Thyroid gland (tissue), 4 donors: ENCODE measurements at regions not wholly inside any gene's neighbourhood (a gene's known extent, or its start where the extent isn't known, plus 50 kb on each side); places are given as distances from the start of the nearest gene placed in this dataset.
"Not testable (repeated sequence)": the region's sequence is repeated elsewhere in the genome, so short reads cannot be mapped to it uniquely, and the experiment has no call there.

Experiments used
- DNase-seq, 2 donors: peaks; one replicate each; pipeline ENCODE4 v3.0.0-alpha.2; 2019
- H3K27ac ChIP-seq, 3 donors: fragments of 200-600 bp; sonication (generic); 1 replicate in 2 of 3; 2 replicates in 1 of 3; pipeline ENCODE4 v1.5.1; 2016 to 2019; ENCODE audit warnings: mild to moderate bottlenecking in 1 of 3, moderate library complexity in 1 of 3
- H3K27me3 ChIP-seq: fragments of 200-600 bp; sonication (generic); one replicate; pipeline ENCODE4 v1.5.1; 2019
- H3K36me3 ChIP-seq, 2 donors: fragments of 200-600 bp; sonication (generic); one replicate each; pipeline ENCODE4 v1.5.1; 2016 to 2019
- H3K4me1 ChIP-seq, 2 donors: fragments of 200-600 bp; sonication (generic); one replicate each; pipeline ENCODE4 v1.5.1; 2017 to 2019
- H3K4me3 ChIP-seq, 3 donors: fragments of 200-600 bp; sonication (generic); replicated peaks in 1 of 3; 1 replicate in 2 of 3; 2 replicates in 1 of 3; pipeline ENCODE4 v1.5.1; 2016; ENCODE audit warnings: mild to moderate bottlenecking in 1 of 3
- H3K9me3 ChIP-seq: fragments of 200-600 bp; sonication (generic); one replicate; pipeline ENCODE4 v1.5.1; 2017
- CTCF ChIP-seq, 6 experiments: fragments of 200-600 bp in 3 of 6; fragments of 450-650 bp in 3 of 6; sonication (generic) in 3 of 6; IDR thresholded peaks; one replicate each; pipeline ENCODE4 v1.5.1; 2016 to 2019; ENCODE audit warnings: antibody characterized with exemption in 6 of 6, mild to moderate bottlenecking in 2 of 6, inconsistent platforms in 1 of 6, moderate library complexity in 1 of 6
- POLR2A ChIP-seq, 2 donors: fragments of 450-650 bp; IDR thresholded peaks; one replicate each; pipeline ENCODE4 v1.6.1; 2017; ENCODE audit warnings: antibody characterized with exemption in 2 of 2, mild to moderate bottlenecking in 2 of 2, moderate library complexity in 1 of 2
- WGBS, 2 donors: methylation state at CpG; one replicate each; pipeline ENCODE4 v1.1.5; 2017; 5-methylcytosine and 5-hydroxymethylcytosine counted together
- intact Hi-C: fragments of 100-400 bp; cut with DNase I; formaldehyde crosslinking; loops from one replicate; pipeline ENCODE4 v1.15.1; 2023

DNA sequence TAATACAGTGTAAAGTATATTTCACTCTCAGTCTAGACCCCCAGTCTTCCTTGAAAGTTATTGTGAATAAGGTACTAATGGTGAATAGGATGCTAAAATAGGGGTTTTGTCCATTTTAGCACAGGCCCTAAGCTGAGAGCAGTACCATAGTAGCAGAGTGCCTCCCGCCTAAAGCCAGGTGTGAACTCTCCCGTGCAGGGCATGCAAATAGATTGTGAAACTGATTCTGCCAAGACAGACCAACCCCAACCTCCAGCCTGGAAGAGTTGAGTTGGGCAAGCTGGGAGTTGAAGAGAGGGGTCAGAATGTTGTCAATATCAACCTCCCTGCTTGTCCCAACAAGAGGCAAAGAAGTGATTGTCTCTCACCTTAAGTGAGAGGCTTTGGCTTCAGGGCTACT is 97.4 kb upstream of the CYRIA start:
- intact Hi-C loops = no loop called here
- Histone ChIP-seq H3K9me3 (no peaks in the 10 kb centered on the region), H3K27me3 (no peaks in the 10 kb centered on the region), H3K4me1 (peaks cover 24 to 35% of the 10 kb centered on the region in 2 donors), H3K36me3 (no peaks in the 10 kb centered on the region), H3K4me3 (no peak overlapping the region), H3K27ac (peak overlapping the region in 1 of 3 donors; percentile 75)
- no peak for DNase-seq
- WGBS, 2 donors = 66 to 86% methylated on average over 2 of the region's 2 CpGs
- TF ChIP-seq POLR2A (IDR thresholded peaks at IDR 0.05) = no peak
- TF ChIP-seq CTCF (IDR thresholded peaks at IDR 0.05) = no peak

DNA sequence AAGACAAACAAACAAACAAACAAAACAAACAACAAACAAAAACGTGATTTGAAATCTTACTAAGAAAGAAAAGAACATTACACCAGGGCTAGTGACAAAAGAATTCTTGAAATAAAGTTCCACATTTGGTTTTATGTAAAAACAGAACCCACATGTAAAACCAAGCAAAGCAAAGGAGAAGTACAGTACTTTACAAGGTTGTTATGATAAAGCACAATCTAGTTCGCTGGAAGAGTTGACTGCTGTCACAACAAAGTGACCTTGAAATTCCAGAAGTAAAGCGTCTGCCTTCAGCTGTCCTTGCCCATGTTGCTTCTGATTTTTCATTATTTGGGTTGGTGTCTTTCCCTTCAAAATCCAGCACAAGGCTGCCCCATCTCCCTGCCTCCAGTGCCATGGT is 94.8 kb upstream of the CYRIA start:
- no peak for DNase-seq
- Histone ChIP-seq H3K4me3 (no peak overlapping the region), H3K4me1 (peaks cover 38 to 40% of the 10 kb centered on the region in 2 donors), H3K27me3 (no peaks in the 10 kb centered on the region), H3K9me3 (no peaks in the 10 kb centered on the region), H3K27ac (peak overlapping the region in 2 of 3 donors; percentile 9 to 59), H3K36me3 (no peaks in the 10 kb centered on the region)
- WGBS, 2 donors = 20 to 29% methylated on average over 3 of the region's 3 CpGs
- no peak for TF ChIP-seq POLR2A (IDR thresholded peaks at IDR 0.05)
- no peak for TF ChIP-seq CTCF (IDR thresholded peaks at IDR 0.05)
- intact Hi-C loops = no loop called here

DNA sequence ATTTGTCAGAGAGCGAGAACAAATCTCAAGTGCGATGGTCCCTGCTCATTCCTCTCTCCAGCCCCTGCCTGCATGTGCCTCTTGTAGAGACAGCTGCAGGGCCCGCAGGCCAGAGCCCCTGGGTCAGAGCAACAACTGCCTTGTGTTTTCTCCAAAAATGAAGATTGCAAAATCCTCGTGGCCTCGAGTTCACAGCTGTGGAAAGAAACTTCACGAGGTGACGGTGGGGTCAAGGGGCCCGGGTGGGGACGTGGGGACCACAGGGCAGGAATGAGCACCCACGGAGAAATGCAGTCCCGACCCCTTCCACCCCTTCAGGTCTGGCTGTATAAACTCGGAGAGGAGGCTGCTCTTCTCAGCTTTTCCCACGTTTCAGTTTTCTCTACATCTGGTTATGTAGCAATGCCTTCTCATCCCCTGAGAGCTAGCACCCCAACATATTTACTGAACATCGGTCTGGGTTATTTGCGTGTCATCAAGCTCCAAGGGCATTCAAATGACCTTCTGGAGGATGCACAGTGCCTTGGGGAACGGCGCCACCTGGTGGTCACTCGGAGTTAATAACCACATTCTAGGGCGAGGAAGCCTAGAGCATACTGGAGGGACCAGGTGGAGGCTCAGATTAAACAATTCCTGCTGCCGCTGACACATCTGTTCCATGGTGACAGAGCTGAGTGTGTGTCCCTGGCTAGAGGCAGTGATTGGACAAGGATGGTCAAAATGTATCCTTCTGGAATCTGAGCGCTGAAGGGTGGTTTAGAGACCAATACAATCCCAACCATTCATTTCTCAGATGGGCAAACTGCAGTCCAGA is 91.4 kb upstream of the CYRIA start:
- intact Hi-C loops = loop anchor here (5.0 kb wide), 2 partner anchors 145 to 205 kb away; no protein-coding TSS in a partner anchor
- no peaks in the 10 kb centered on the region for H3K9me3 ChIP-seq
- TF ChIP-seq CTCF (IDR thresholded peaks at IDR 0.05) = peak; percentile 79 to 98 (median 93)
- TF ChIP-seq POLR2A (IDR thresholded peaks at IDR 0.05) = no peak
- H3K36me3 ChIP-seq = no peaks in the 10 kb centered on the region
- DNase-seq = peak; percentile 85 to 86
- H3K27ac ChIP-seq = peak overlapping the region; percentile 71 to 86 (median 77)
- H3K27me3 ChIP-seq = no peaks in the 10 kb centered on the region
- WGBS, 2 donors = 16 to 20% methylated on average over 12 to 21 of the region's 21 CpGs
- H3K4me1 ChIP-seq = peaks cover 22 to 29% of the 10 kb centered on the region in 2 donors
- no peak overlapping the region for H3K4me3 ChIP-seq

GRCh38 chr2:16755442-16755841 is 89.8 kb upstream of the CYRIA start:
- no peak for TF ChIP-seq CTCF (IDR thresholded peaks at IDR 0.05)
- TF ChIP-seq POLR2A (IDR thresholded peaks at IDR 0.05) = no peak
- peak in 1 of 2 donors; percentile 14 for DNase-seq
- no peak overlapping the region for H3K4me3 ChIP-seq
- no peaks in the 10 kb centered on the region for H3K36me3 ChIP-seq
- no peaks in the 10 kb centered on the region for H3K27me3 ChIP-seq
- H3K4me1 ChIP-seq = peaks cover 19 to 25% of the 10 kb centered on the region in 2 donors
- intact Hi-C loops = loop anchor here (5.0 kb wide), 2 partner anchors 143 to 203 kb away; no protein-coding TSS in a partner anchor
- no peaks in the 10 kb centered on the region for H3K9me3 ChIP-seq
- 53 to 54% methylated on average over 7 to 9 of the region's 9 CpGs for WGBS, 2 donors
- H3K27ac ChIP-seq = peak overlapping the region in 2 of 3 donors; percentile 77 to 86

GRCh38 chr2:16753025-16753424 is 87.4 kb upstream of the CYRIA start:
- H3K36me3 ChIP-seq, intact Hi-C loops, H3K4me3 ChIP-seq, H3K9me3 ChIP-seq, DNase-seq, H3K27me3 ChIP-seq, H3K27ac ChIP-seq: not testable (repeated sequence)
- H3K4me1 ChIP-seq = peaks cover 12 to 19% of the 10 kb centered on the region in 2 donors
- WGBS, 2 donors = 94 to 100% methylated on average over 1 of the region's 1 CpG

DNA sequence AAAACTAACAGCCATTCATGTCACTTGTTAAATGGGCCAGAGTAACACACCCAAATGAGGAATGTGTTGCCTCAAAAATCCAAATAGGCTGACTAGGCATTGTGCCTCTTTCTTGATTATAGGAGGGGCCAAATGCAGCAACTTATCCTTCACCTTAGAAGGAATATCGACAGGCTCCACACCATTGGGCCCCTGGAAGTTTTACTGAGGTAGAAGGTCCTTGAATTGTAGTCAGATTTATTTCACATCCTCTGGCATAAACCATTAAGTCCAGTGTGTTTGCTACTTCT is 85.2 kb upstream of the CYRIA start:
- intact Hi-C loops = not testable (repeated sequence)

More for the DNA sequence above, 85.2 kb upstream of the CYRIA start:
- not testable (repeated sequence) for H3K4me1 ChIP-seq, DNase-seq, H3K27me3 ChIP-seq, H3K9me3 ChIP-seq, H3K4me3 ChIP-seq, H3K27ac ChIP-seq, H3K36me3 ChIP-seq
- 79 to 80% methylated on average over 1 of the region's 1 CpG for WGBS, 2 donors
